Thoracic aorta (tissue), 2 donors: ENCODE measurements at regions not wholly inside any gene's neighbourhood (a gene's known extent, or its start where the extent isn't known, plus 50 kb on each side); places are given as distances from the start of the nearest gene placed in this dataset.

ENCODE experiments used
- ATAC-seq: fragments of 150-250 bp; one replicate; pipeline ENCODE4 v1.8.0; 2017; ENCODE audit warnings: low read depth; ENCODE audit not compliant: insufficient number of reproducible peaks, low FRiP score
- DNase-seq: peaks from one replicate; pipeline ENCODE4 v3.0.0-alpha.2; 2020; ENCODE audit warnings: low spot score
- H3K27ac ChIP-seq, 2 donors: fragments of 200-600 bp; sonication (generic); 1 replicate in 1 of 2; 2 replicates in 1 of 2; pipeline ENCODE4 v1.5.1; 2016; ENCODE audit warnings: mild to moderate bottlenecking in 2 of 2, moderate library complexity in 2 of 2
- H3K27me3 ChIP-seq: fragments of 200-600 bp; sonication (generic); replicated peaks from 2 replicates; pipeline ENCODE4 v1.6.0; 2016; ENCODE audit warnings: mild to moderate bottlenecking; ENCODE audit not compliant: insufficient read depth
- H3K36me3 ChIP-seq: fragments of 200-600 bp; sonication (generic); one replicate; pipeline ENCODE4 v1.5.1; 2016
- H3K4me1 ChIP-seq, 2 donors: fragments of 200-600 bp; sonication (generic); 1 replicate in 1 of 2; 2 replicates in 1 of 2; pipeline versions ENCODE4 v1.5.1 to v1.6.0; 2016; ENCODE audit warnings: low read depth in 2 of 2, mild to moderate bottlenecking in 1 of 2; ENCODE audit not compliant: control insufficient read depth in 1 of 2
- H3K4me3 ChIP-seq: fragments of 200-600 bp; sonication (generic); 2 replicates; pipeline ENCODE4 v1.5.1; 2016; ENCODE audit warnings: mild to moderate bottlenecking
- H3K9me3 ChIP-seq: fragments of 200-600 bp; sonication (generic); 2 replicates; pipeline ENCODE4 v1.5.1; 2016
- TF ChIP-seq, protein P1 (sequence below): fragments of 200-600 bp; sonication (generic); IDR thresholded peaks from one replicate; pipeline ENCODE4 v1.5.1; 2019; ENCODE audit warnings: antibody characterized with exemption

DNA sequence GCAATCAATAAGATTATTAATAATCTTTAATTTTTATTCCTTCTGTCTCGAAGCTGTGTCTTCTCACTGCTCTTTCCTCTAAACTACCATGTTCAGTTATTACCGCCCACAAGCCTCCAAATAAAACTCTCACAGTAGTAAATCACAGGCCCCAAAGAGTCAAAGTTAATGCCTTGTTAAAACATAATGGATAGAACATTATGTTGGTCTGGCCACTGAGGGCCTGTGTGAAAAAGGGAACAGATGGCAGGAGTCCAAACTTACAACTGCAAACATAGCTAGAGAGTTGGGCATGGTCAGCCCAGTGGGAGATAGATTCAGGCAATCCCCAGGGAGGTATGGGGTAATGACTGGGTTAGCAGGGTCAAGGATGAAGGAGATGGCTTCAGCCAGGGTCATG, 84.6 kb upstream of the TNIP3 start:
- Histone ChIP-seq H3K4me3 (no peak overlapping the region), H3K4me1 (no peaks in the 10 kb centered on the region), H3K27ac (no peak overlapping the region), H3K27me3 (no peaks in the 10 kb centered on the region), H3K9me3 (no peaks in the 10 kb centered on the region), H3K36me3 (no peaks in the 10 kb centered on the region)
- DNase-seq: no peak
- no peak for ATAC-seq
- TF ChIP-seq, protein P1, sequence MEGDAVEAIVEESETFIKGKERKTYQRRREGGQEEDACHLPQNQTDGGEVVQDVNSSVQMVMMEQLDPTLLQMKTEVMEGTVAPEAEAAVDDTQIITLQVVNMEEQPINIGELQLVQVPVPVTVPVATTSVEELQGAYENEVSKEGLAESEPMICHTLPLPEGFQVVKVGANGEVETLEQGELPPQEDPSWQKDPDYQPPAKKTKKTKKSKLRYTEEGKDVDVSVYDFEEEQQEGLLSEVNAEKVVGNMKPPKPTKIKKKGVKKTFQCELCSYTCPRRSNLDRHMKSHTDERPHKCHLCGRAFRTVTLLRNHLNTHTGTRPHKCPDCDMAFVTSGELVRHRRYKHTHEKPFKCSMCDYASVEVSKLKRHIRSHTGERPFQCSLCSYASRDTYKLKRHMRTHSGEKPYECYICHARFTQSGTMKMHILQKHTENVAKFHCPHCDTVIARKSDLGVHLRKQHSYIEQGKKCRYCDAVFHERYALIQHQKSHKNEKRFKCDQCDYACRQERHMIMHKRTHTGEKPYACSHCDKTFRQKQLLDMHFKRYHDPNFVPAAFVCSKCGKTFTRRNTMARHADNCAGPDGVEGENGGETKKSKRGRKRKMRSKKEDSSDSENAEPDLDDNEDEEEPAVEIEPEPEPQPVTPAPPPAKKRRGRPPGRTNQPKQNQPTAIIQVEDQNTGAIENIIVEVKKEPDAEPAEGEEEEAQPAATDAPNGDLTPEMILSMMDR: no peak

DNA sequence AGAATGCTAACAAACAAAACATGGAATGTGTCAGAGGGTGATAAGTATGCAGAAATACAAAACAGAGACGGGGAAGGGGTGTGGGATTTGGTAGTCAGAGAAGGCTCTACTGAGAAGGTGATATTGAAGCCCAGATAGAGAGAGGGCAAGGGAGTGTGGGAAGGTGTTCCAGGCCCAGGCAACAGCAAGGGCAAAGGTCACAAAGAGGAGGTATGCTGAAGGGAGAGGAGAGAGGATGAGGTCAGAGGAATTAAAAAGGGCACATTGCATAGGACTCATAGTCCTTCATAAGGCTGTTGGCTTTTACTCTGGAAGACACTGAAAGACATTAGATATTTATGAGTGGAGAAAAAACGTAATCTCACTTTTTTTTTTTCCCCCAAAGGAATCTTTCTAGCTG, 82.6 kb upstream of the TNIP3 start:
- no peaks in the 10 kb centered on the region for H3K9me3 ChIP-seq
- no peak for DNase-seq
- no peak overlapping the region for H3K4me3 ChIP-seq
- H3K27me3 ChIP-seq: no peaks in the 10 kb centered on the region
- no peak for ATAC-seq
- no peak overlapping the region for H3K27ac ChIP-seq
- no peaks in the 10 kb centered on the region for H3K36me3 ChIP-seq
- H3K4me1 ChIP-seq: no peaks in the 10 kb centered on the region
- TF ChIP-seq, protein P1: no peak

- no peak for ATAC-seq
Observed at GRCh38 chr4:121243485-121243884, 79.4 kb upstream of the TNIP3 start.

GRCh38 chr4:121242188-121242750, 78.1 kb upstream of the TNIP3 start:
- H3K4me3 ChIP-seq: no peak overlapping the region

More at GRCh38 chr4:121243485-121243884, 79.4 kb upstream of the TNIP3 start:
- no peak for DNase-seq
- Histone ChIP-seq H3K4me1 (no peaks in the 10 kb centered on the region), H3K9me3 (no peaks in the 10 kb centered on the region), H3K27ac (no peak overlapping the region), H3K36me3 (no peaks in the 10 kb centered on the region), H3K4me3 (peak overlapping the region; percentile 19), H3K27me3 (no peaks in the 10 kb centered on the region)
- TF ChIP-seq, protein P1: no peak

GRCh38 chr4:121239951-121240350, 75.8 kb upstream of the TNIP3 start:
- H3K27me3 ChIP-seq: no peaks in the 10 kb centered on the region
- no peak for ATAC-seq
- H3K9me3 ChIP-seq: no peaks in the 10 kb centered on the region
- DNase-seq: no peak
- no peak overlapping the region for H3K4me3 ChIP-seq
- TF ChIP-seq, protein P1: no peak
- no peak overlapping the region for H3K27ac ChIP-seq
- no peaks in the 10 kb centered on the region for H3K4me1 ChIP-seq
- no peaks in the 10 kb centered on the region for H3K36me3 ChIP-seq

More at GRCh38 chr4:121242188-121242750, 78.1 kb upstream of the TNIP3 start:
- ATAC-seq (no peak), DNase-seq (no peak)
- Histone ChIP-seq H3K27me3 (no peaks in the 10 kb centered on the region), H3K36me3 (no peaks in the 10 kb centered on the region), H3K4me1 (no peaks in the 10 kb centered on the region), H3K9me3 (no peaks in the 10 kb centered on the region), H3K27ac (no peak overlapping the region)
- TF ChIP-seq, protein P1: no peak
